GM12892 (cell line): ENCODE measurements at regions not wholly inside any gene's neighbourhood (a gene's known extent, or its start where the extent isn't known, plus 50 kb on each side); places are given as distances from the start of the nearest gene placed in this dataset.
"Not testable (repeated sequence)": the region's sequence is repeated elsewhere in the genome, so short reads cannot be mapped to it uniquely, and the experiment has no call there.

ENCODE experiments used
- POLR2AphosphoS5 ChIP-seq: IDR thresholded peaks from 2 replicates; pipeline ENCODE4 v1.6.1; 2011; ENCODE audit warnings: low read depth, low read length, control low read depth
- TAF1 ChIP-seq: IDR thresholded peaks from 2 replicates; pipeline ENCODE4 v1.6.1; 2011; ENCODE audit warnings: low read depth, mild to moderate bottlenecking, control low read depth, low read length, borderline replicate concordance

DNA sequence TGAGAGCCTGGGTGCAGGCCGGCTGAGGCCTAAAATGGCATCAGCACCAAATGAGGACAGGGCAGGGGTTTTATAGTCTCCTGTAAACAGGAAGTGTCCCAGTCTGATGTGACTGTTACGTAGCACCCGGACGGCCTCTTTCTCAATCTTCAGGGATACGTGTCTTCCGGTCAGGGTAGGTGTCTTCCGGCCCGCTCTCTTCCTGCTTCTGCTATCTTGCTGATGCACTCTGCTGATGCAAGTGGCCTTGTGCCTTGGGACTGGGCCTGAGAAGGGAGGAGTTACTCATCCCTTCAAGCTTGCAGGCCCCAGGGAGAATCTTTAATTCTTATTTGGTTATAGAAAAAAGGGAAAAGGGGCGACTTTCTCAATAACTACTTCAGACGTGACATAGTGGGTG, 172.1 kb upstream of the STK26 start:
- not testable (repeated sequence) for TF ChIP-seq TAF1, POLR2AphosphoS5
